ENCODE measurements at regions not wholly inside any gene's neighbourhood (a gene's known extent, or its start where the extent isn't known, plus 50 kb on each side); places are given as distances from the start of the nearest gene placed in this dataset.
A peak's percentile ranks its signal among the peaks of the same experiment; 100 is the strongest.

DNA sequence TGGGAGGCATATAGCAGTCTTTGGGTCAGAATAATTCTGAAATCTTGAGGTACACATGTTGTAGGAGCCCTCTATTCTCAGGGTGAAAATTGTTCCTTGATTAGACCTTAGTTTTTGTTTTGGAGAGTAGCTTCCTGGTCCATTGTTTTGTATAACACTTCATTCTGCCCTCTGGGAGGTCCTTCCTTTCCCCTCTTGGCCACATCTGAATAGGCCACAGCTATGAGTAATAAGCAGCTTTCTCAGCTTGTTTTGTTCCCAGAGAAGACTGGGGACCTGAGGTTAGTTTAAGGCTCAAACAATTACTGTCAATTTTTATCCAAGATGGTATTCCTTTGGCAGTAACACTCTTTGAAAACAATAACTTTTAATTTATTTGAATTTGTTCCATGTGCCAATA lies 72.6 kb upstream of the NOL4 start:
- no peak for DNase-seq (ENCODE audit: low read depth)
- TF ChIP-seq, protein P1, sequence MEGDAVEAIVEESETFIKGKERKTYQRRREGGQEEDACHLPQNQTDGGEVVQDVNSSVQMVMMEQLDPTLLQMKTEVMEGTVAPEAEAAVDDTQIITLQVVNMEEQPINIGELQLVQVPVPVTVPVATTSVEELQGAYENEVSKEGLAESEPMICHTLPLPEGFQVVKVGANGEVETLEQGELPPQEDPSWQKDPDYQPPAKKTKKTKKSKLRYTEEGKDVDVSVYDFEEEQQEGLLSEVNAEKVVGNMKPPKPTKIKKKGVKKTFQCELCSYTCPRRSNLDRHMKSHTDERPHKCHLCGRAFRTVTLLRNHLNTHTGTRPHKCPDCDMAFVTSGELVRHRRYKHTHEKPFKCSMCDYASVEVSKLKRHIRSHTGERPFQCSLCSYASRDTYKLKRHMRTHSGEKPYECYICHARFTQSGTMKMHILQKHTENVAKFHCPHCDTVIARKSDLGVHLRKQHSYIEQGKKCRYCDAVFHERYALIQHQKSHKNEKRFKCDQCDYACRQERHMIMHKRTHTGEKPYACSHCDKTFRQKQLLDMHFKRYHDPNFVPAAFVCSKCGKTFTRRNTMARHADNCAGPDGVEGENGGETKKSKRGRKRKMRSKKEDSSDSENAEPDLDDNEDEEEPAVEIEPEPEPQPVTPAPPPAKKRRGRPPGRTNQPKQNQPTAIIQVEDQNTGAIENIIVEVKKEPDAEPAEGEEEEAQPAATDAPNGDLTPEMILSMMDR (IDR thresholded peaks at IDR 0.05; ENCODE audit: insufficient read depth, low read depth, low read length, missing control alignments): no peak
- no peak overlapping the region for H3K4me3 ChIP-seq (ENCODE audit: low read depth, low read length)

DNA sequence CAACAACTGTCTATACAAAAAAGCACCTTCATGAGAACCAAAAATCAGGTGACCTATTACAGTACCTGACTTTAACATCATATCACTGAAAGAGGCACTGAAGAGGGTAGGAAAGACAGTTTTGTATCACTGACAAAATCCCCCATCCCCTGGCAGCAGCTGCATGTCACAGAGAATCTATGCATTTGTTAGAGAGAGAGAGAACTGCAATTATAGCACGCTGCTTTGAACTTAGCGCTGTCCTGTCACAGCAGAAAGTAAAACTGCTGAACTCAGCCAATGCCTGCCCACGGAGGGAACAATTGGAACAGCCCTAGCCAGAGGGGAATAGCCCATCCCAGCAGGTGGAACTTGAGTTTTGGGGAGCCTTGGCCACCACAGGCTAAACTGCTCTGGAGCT lies 75.1 kb upstream of the NOL4 start:
- H3K4me3 ChIP-seq (ENCODE audit: low read depth, low read length): no peak overlapping the region
- DNase-seq (ENCODE audit: low read depth): peak; percentile 15
- TF ChIP-seq, protein P1 (IDR thresholded peaks at IDR 0.05; ENCODE audit: insufficient read depth, low read depth, low read length, missing control alignments): no peak

DNA sequence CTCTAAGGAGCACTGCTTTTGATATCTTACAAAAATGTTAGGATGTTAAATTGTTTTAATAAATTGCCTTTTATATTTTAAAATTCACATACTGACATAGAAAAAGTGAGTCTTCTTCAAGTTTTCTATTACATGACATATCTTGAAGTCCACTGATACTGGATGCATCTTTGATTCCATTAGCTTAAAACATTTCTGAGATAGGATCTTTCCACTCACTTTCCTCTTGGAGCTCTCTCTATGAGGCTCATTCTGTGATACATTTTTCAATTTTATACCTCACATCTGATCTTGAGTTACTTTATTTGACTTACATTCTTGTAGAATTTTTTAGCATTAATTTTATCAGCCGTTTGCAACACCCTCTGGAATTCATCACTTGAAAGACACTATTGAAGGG lies 86.8 kb upstream of the NOL4 start:
- no peak overlapping the region for H3K4me3 ChIP-seq (ENCODE audit: low read depth, low read length)
- no peak for DNase-seq (ENCODE audit: low read depth)
- TF ChIP-seq, protein P1 (IDR thresholded peaks at IDR 0.05; ENCODE audit: insufficient read depth, low read depth, low read length, missing control alignments): no peak

DNA sequence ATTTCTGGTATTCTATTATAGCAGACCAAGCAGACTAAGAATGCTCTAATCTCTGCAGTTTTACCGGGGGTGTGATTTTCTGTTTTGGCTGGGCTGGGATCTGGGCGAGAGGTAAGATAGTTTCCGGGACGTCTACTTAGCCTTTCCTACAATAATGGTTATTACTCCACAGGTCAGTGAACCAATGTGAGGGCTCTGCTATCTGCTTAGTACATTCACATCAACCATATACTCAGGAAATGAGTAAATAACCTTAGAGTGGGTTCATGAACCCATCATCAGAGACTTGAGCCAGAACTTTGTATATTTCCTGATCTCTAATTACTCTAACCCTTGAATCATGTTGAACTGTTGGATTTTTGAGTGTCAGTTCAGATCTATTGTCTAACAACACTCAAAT lies 90.1 kb upstream of the NOL4 start:
- no peak for DNase-seq (ENCODE audit: low read depth)
- H3K4me3 ChIP-seq (ENCODE audit: low read depth, low read length): no peak overlapping the region
- TF ChIP-seq, protein P1 (IDR thresholded peaks at IDR 0.05; ENCODE audit: insufficient read depth, low read depth, low read length, missing control alignments): no peak

DNA sequence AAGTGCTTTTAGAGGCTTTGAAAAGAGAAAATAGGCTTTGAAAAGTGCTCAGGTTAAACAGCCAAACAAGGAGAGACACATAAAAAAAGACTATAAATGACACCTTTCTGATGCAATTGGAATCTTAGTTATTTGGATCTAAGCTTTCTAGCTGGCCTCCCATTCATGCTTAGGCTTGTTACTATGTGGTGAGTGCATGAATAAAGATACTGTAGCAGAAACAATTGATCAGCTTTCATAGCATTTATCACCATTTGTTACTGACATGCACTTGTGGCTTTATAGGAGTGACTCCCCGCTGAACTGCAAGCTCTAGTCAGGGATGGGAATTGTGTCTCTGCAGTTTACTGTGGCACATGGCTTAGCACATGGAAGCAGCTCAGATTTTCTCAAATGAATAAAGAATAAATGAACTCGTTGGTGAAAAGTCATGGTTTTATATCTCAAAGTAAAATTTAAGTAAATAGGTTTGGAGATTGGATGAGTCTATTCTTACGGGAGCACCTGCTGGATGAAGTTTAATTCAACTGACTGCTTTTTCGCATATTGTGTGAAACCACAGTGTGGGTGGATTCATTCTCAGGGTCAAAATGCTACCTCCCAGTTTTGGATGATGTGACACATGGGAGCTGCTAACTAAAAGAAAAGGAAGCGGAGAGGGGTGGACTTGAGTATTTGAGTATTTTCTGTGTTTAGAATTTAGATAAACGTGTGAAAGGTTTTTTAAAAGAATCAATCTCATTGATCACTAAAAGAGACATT lies 91.1 kb upstream of the NOL4 start:
- TF ChIP-seq, protein P1 (IDR thresholded peaks at IDR 0.05; ENCODE audit: insufficient read depth, low read depth, low read length, missing control alignments): no peak
- DNase-seq (ENCODE audit: low read depth): no peak
- H3K4me3 ChIP-seq (ENCODE audit: low read depth, low read length): no peak overlapping the region

DNA sequence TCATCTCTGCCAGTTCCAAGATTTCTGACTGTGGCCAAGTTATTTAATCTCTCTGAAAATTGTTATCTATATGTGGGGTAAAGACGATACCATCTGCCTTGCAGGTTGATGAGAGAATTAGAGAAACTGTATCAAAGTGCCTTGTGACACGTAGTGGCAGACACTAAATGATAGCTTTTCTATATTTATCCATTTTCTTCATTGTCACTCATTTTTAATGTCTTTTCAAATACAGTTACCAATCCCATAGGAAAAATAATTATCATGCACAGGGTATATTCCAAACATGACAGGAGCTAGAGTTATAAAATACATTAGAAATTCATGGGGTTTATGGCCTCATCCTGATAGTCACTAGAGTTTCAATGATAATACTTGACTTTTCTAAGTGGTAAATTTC lies 95.6 kb upstream of the NOL4 start:
- TF ChIP-seq, protein P1 (IDR thresholded peaks at IDR 0.05; ENCODE audit: insufficient read depth, low read depth, low read length, missing control alignments): no peak
- H3K4me3 ChIP-seq (ENCODE audit: low read depth, low read length): no peak overlapping the region
- no peak for DNase-seq (ENCODE audit: low read depth)

DNA sequence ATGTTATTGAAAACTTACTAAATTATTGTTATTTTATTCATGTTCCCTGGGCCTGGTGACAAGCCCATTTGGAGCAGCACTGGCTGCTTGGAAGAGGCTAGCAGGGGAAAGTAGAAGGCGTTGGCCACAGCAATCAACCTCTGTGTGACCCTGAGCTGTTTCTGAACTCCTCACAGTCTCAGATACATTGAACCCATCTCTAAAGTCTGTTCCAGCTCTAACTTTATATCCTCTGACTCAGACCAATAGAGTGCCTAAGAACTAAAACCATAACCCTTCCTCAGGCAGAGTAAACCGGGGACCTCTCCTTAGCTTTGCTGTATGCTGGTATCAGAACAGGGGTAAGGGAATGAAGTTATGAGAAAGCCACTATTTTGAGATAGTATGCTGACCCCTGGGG lies 96.4 kb upstream of the NOL4 start:
- TF ChIP-seq, protein P1 (IDR thresholded peaks at IDR 0.05; ENCODE audit: insufficient read depth, low read depth, low read length, missing control alignments): no peak
- H3K4me3 ChIP-seq (ENCODE audit: low read depth, low read length): no peak overlapping the region
- peak; percentile 85 for DNase-seq (ENCODE audit: low read depth)

Data from GM12865 (cell line).